Hematopoietic multipotent progenitor cell treated with erythropoietin and hydrocortisone succinate and interleukin-3 and kit ligand, for 6 days (in vitro differentiated cells): ENCODE measurements at regions not wholly inside any gene's neighbourhood (a gene's known extent, or its start where the extent isn't known, plus 50 kb on each side); places are given as distances from the start of the nearest gene placed in this dataset.

ENCODE experiments used
- DNase-seq: peaks from one replicate; pipeline ENCODE4 v3.0.0-alpha.2; 2015

- DNase-seq, result no peak
Measured at GRCh38 chr6:122026582-122027369, 372.7 kb upstream of the HSF2 start.

DNA sequence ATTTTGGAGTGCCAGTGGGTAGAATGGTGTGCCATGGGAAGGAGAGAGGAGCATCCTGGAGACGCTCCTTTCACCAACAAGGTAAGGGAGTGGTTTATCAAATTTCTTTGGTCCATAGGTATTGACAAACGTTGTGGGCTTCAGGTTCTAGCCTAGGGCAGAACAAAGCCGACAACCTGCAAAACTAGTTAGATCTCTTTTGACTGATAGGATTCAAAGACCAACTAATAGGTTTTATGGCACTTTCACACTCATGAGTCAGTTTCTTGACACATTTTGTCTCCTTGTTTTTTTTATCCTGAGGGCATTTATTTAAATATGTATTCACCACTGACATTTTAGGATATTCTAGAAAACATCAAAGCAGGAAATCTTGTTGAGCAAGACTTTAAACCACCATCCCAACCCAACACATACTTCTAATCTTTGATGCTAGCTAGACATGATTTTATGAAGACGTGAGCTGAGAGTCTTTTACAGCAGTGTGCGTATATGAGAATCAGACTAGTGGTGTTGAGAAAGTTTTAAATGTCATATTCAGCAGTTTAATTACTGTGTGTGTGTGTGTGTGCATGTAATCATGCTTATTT, 370.4 kb upstream of the HSF2 start:
- DNase-seq, result no peak

GRCh38 chr6:122033564-122034181, 365.8 kb upstream of the HSF2 start:
- DNase-seq, result peak; percentile 70

DNA sequence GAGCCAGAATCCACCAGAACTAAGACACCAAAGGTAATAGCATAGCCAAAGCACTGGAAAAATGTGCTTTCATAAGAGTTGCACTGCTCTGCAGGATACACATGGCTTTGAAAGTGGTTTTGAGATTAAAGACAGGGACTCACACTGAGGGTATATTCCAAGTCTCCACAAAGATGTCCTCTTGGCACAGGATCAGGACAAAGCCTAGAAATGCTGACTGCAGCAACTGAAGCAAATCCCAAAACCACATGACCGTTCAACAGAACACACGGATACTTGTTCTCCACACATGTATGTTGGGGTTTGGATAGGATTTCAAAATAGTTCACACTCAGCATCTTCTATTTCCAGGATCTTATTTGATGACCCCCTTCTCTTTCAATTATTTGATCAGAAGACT, 364.3 kb upstream of the HSF2 start:
- no peak for DNase-seq

- DNase-seq, result no peak
Measured at GRCh38 chr6:122040261-122040660, 359.2 kb upstream of the HSF2 start.

- no peak for DNase-seq
Measured at GRCh38 chr6:122042380-122042779, 357.1 kb upstream of the HSF2 start.

DNA sequence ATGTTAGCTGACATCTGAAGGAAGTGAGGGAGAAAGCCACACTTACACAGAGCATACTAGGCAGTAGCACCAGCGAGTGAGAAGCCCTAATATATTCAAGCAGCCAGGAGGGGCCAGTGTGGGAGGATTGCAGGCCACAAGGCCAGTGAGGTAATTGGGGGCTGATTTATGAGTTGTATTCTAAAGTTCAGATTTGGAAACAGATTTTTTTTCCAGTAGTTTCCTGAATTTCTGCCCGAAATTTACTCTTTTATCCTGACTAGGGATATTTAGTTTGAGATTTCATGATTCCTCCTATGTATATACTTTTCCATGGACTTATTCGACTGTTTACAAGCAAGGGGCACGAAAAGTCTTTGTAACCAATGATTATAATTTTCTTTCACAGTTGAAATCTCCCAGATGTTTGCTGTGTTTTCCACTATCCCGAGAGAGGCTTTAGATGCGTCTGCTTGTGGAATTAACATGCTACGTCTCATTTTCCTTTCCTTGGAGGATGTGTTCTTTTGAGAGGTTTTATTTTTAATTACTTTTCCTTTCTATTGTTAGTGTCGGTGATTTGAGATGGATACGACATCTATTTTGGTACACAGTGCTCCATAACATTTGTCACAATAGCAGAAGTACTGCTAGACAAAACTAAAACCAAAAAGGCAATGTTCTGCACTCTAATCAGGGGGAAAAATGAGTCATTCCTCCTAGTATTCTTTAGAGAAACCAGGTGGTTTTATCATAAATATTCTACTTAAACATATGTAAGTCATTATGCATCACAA, 356.3 kb upstream of the HSF2 start:
- no peak for DNase-seq

- DNase-seq, result no peak
Measured at GRCh38 chr6:122048570-122048969, 350.9 kb upstream of the HSF2 start.

GRCh38 chr6:122049341-122049740, 350.1 kb upstream of the HSF2 start:
- DNase-seq, result no peak

DNA sequence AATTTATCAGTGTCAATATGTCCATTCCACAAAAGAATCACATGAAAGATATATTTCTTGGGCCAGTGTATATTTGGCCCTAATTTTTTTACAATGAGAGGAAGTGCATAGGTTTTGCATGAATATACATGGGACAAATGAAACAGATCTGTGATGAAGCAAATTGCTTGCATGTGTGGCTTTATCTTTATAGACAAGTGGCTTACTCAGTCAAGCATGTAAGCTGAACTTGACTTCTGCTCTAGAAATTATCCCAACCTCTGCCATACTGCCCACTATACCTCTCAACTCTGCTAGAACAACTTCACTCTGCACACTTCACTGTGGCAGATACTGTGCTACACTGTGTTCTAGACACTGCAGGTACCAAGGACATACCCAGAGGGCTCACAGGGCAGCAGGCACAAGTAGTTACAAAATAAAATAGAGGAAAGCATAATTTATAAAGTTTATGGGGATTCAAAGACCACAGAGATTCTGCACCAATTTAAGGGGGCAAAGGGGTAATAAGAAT, 349.2 kb upstream of the HSF2 start:
- DNase-seq, result no peak

- DNase-seq, result no peak
Measured at GRCh38 chr6:122052346-122052900, 347.0 kb upstream of the HSF2 start.

DNA sequence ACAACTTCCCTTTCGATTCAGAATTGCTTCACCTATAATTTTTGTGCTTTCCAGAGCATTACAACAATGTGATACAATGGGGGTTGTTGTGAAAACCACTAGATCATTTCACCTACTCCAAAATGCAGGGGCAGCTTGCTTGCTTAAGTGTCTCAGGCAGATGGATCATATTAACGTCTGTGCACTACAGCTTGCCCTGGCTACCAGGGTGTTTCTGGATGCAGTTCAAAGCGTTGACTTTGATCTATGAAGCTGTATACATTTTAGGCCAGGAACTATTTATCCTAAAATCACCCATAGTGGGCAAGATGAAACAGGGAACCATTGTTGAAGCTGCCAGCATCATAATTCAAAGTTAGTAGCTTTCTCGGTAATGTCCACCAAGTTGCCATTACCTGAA, 339.5 kb upstream of the HSF2 start:
- DNase-seq, result no peak

- DNase-seq, result no peak
Measured at GRCh38 chr6:122061855-122062254, 337.6 kb upstream of the HSF2 start.

DNA sequence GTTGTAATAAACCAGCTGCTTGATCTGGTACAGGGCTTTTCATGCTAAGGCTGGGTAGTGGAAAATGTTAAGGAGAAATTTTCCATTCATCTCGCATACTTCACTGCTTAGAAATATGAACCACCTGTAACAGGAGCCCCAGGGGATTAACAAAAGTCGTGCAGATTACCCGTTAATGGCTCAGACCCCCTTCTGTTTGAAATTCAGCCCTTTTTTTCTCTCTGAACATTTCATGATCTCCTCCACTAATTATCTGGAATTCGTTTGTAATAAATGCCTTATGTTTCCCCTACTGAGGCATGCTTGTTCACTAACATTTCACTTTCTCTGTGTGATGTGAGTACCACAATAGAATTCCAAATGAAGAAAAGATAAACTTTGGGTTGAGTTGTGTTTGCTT, 336.4 kb upstream of the HSF2 start:
- no peak for DNase-seq

GRCh38 chr6:122063761-122064160, 335.7 kb upstream of the HSF2 start:
- no peak for DNase-seq

DNA sequence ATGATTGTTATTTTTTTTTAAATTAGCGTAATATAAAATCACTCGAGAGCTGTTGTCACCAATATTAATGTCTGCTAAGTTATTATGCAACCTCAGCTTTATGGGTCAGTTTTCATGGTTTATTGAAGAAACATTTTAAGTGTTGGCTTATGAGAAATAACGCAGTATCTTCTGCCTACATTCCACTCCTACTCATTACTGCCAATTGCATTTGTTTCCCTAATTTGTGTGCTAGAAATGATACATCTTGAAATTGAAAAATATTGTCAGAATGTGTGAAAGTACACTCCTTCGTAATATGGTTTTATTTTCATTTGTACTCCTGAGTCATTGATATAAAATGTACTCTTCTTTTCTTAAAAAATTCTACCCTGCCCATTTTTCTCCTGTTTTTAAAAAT, 333.3 kb upstream of the HSF2 start:
- DNase-seq, result no peak

GRCh38 chr6:122068291-122068769, 331.1 kb upstream of the HSF2 start:
- DNase-seq, result no peak

DNA sequence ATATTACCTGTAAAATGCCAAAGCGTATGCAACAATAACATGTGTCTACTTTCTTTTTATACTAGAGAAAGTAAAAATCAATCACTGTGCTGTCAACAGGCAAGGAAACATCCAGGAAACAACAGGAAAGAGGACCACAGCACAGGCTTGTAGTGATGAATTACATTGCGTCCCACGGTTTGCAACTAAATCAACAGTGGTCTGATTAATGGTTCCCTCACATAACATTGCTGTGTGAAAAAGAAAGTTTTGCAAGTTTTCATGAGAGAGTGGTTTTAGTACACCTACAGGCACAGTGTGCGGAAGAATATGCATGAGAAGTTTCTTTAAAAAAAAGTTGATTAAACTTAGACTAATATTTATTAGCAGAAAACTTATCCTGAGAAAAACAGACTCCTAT, 329.5 kb upstream of the HSF2 start:
- no peak for DNase-seq

DNA sequence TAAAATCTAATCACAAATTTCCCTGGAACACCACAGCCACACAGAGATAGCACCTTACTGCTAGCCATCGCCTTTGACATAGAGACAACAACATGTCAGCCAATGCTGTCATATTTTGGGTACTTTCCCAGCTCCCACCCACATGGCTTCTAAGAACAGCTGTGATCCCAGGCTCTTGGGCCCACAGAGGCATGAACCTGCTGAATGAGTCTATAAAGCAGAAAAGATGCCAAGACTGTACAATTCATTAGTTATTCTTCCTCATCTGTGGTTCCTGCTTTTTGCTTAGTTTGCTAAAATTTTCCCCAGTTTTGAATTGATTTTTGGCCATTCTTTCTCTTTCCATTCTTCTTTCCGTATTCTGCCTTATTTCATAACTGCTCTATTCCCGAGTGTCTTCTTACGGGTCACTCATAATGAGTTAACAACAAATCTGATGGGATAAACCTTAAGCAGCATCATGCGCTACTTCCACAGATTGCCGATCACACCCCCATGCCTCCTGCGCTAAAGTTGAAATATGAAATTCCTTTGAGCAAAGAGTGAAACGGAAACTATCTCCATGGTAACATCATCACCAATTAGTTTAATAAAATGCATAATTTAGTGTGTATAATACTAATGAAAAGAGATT, 327.3 kb upstream of the HSF2 start:
- no peak for DNase-seq

GRCh38 chr6:122075084-122075838, 324.2 kb upstream of the HSF2 start:
- no peak for DNase-seq

GRCh38 chr6:122075917-122076316, 323.5 kb upstream of the HSF2 start:
- DNase-seq, result no peak

DNA sequence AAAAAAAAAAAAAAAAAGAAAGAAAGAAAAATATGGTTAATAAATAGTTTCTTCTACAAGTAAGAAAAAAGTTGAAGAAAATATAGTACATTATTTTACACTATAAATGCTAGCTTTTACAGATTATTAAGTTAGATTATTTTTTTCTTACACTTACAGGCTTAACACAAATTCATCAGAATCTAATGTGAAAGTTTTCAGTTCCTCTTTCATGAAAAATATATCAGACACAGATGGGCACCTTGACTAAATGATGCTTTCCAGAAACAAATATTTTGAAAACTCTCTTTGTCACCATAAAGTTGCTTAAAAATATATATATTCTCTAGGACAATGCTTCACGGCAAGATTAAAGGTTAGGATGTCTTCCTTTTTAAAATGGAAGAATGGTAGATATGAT, 321.8 kb upstream of the HSF2 start:
- DNase-seq, result no peak
